ENCODE measurements at regions not wholly inside any gene's neighbourhood (a gene's known extent, or its start where the extent isn't known, plus 50 kb on each side); places are given as distances from the start of the nearest gene placed in this dataset.

GRCh38 chr2:147352264-147353071, 492.4 kb upstream of the ACVR2A start:
- no peak for ATAC-seq
- TF ChIP-seq PPARA (CRISPR knock-in tag; IDR thresholded peaks at IDR 0.05; ENCODE audit: borderline replicate concordance) (no peak), ESRRG (CRISPR knock-in tag; IDR thresholded peaks at IDR 0.05) (no peak), OSR1 (CRISPR knock-in tag; IDR thresholded peaks at IDR 0.05) (no peak), CSRNP3 (CRISPR knock-in tag; IDR thresholded peaks at IDR 0.05) (no peak), SNAI2 (CRISPR knock-in tag; IDR thresholded peaks at IDR 0.05) (no peak), ZNF8 (CRISPR knock-in tag; IDR thresholded peaks at IDR 0.05) (no peak), ZC3H10 (CRISPR knock-in tag; IDR thresholded peaks at IDR 0.05) (no peak), ZFP30 (CRISPR knock-in tag; IDR thresholded peaks at IDR 0.05) (no peak), RARB (CRISPR knock-in tag; IDR thresholded peaks at IDR 0.05) (no peak), ZNF565 (CRISPR knock-in tag; conservative IDR thresholded peaks at IDR 0.05; ENCODE audit: low read depth) (no peak), CSDC2 (CRISPR knock-in tag; IDR thresholded peaks at IDR 0.05) (no peak), BACH2 (CRISPR knock-in tag; IDR thresholded peaks at IDR 0.05; ENCODE audit: borderline replicate concordance) (no peak), ISL1 (CRISPR knock-in tag; IDR thresholded peaks at IDR 0.05) (no peak), ZFP3 (CRISPR knock-in tag; IDR thresholded peaks at IDR 0.05) (no peak), GLIS3 (CRISPR knock-in tag; IDR thresholded peaks at IDR 0.05) (no peak), ZNF70 (CRISPR knock-in tag; IDR thresholded peaks at IDR 0.05) (no peak)
- TF ChIP-seq, protein P1, sequence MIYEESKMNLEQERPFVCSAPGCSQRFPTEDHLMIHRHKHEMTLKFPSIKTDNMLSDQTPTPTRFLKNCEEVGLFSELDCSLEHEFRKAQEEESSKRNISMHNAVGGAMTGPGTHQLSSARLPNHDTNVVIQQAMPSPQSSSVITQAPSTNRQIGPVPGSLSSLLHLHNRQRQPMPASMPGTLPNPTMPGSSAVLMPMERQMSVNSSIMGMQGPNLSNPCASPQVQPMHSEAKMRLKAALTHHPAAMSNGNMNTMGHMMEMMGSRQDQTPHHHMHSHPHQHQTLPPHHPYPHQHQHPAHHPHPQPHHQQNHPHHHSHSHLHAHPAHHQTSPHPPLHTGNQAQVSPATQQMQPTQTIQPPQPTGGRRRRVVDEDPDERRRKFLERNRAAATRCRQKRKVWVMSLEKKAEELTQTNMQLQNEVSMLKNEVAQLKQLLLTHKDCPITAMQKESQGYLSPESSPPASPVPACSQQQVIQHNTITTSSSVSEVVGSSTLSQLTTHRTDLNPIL (CRISPR knock-in tag; IDR thresholded peaks at IDR 0.05; ENCODE audit: low read depth) = no peak
- TF ChIP-seq, protein P2, sequence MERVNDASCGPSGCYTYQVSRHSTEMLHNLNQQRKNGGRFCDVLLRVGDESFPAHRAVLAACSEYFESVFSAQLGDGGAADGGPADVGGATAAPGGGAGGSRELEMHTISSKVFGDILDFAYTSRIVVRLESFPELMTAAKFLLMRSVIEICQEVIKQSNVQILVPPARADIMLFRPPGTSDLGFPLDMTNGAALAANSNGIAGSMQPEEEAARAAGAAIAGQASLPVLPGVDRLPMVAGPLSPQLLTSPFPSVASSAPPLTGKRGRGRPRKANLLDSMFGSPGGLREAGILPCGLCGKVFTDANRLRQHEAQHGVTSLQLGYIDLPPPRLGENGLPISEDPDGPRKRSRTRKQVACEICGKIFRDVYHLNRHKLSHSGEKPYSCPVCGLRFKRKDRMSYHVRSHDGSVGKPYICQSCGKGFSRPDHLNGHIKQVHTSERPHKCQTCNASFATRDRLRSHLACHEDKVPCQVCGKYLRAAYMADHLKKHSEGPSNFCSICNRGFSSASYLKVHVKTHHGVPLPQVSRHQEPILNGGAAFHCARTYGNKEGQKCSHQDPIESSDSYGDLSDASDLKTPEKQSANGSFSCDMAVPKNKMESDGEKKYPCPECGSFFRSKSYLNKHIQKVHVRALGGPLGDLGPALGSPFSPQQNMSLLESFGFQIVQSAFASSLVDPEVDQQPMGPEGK (CRISPR knock-in tag; IDR thresholded peaks at IDR 0.05; ENCODE audit: borderline replicate concordance) = no peak
- TF ChIP-seq, protein P3, sequence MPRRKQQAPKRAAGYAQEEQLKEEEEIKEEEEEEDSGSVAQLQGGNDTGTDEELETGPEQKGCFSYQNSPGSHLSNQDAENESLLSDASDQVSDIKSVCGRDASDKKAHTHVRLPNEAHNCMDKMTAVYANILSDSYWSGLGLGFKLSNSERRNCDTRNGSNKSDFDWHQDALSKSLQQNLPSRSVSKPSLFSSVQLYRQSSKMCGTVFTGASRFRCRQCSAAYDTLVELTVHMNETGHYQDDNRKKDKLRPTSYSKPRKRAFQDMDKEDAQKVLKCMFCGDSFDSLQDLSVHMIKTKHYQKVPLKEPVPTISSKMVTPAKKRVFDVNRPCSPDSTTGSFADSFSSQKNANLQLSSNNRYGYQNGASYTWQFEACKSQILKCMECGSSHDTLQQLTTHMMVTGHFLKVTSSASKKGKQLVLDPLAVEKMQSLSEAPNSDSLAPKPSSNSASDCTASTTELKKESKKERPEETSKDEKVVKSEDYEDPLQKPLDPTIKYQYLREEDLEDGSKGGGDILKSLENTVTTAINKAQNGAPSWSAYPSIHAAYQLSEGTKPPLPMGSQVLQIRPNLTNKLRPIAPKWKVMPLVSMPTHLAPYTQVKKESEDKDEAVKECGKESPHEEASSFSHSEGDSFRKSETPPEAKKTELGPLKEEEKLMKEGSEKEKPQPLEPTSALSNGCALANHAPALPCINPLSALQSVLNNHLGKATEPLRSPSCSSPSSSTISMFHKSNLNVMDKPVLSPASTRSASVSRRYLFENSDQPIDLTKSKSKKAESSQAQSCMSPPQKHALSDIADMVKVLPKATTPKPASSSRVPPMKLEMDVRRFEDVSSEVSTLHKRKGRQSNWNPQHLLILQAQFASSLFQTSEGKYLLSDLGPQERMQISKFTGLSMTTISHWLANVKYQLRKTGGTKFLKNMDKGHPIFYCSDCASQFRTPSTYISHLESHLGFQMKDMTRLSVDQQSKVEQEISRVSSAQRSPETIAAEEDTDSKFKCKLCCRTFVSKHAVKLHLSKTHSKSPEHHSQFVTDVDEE (CRISPR knock-in tag; IDR thresholded peaks at IDR 0.05) = no peak
- TF ChIP-seq, protein P4, sequence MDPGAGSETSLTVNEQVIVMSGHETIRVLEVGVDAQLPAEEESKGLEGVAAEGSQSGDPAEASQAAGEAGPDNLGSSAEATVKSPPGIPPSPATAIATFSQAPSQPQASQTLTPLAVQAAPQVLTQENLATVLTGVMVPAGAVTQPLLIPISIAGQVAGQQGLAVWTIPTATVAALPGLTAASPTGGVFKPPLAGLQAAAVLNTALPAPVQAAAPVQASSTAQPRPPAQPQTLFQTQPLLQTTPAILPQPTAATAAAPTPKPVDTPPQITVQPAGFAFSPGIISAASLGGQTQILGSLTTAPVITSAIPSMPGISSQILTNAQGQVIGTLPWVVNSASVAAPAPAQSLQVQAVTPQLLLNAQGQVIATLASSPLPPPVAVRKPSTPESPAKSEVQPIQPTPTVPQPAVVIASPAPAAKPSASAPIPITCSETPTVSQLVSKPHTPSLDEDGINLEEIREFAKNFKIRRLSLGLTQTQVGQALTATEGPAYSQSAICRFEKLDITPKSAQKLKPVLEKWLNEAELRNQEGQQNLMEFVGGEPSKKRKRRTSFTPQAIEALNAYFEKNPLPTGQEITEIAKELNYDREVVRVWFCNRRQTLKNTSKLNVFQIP (CRISPR knock-in tag; IDR thresholded peaks at IDR 0.05; ENCODE audit: borderline replicate concordance, low read depth) = no peak

GRCh38 chr2:147351784-147352183, 493.0 kb upstream of the ACVR2A start:
- no peak for ATAC-seq
- no peak for TF ChIP-seq ZNF8 (CRISPR knock-in tag; IDR thresholded peaks at IDR 0.05)
- no peak for TF ChIP-seq GLIS3 (CRISPR knock-in tag; IDR thresholded peaks at IDR 0.05)
- TF ChIP-seq BACH2 (CRISPR knock-in tag; IDR thresholded peaks at IDR 0.05; ENCODE audit: borderline replicate concordance) = no peak
- no peak for TF ChIP-seq ISL1 (CRISPR knock-in tag; IDR thresholded peaks at IDR 0.05)
- TF ChIP-seq RARB (CRISPR knock-in tag; IDR thresholded peaks at IDR 0.05) = no peak
- TF ChIP-seq ZFP3 (CRISPR knock-in tag; IDR thresholded peaks at IDR 0.05) = no peak
- TF ChIP-seq, protein P3 (CRISPR knock-in tag; IDR thresholded peaks at IDR 0.05) = no peak
- TF ChIP-seq, protein P4 (CRISPR knock-in tag; IDR thresholded peaks at IDR 0.05; ENCODE audit: borderline replicate concordance, low read depth) = no peak
- TF ChIP-seq OSR1 (CRISPR knock-in tag; IDR thresholded peaks at IDR 0.05) = no peak
- no peak for TF ChIP-seq SNAI2 (CRISPR knock-in tag; IDR thresholded peaks at IDR 0.05)
- TF ChIP-seq, protein P2 (CRISPR knock-in tag; IDR thresholded peaks at IDR 0.05; ENCODE audit: borderline replicate concordance) = no peak
